ENCODE measurements at regions not wholly inside any gene's neighbourhood (a gene's known extent, or its start where the extent isn't known, plus 50 kb on each side); places are given as distances from the start of the nearest gene placed in this dataset.

GRCh38 chr6:81515562-81516453 lies 236.7 kb downstream of the TENT5A start:
- no peak for TF ChIP-seq CTCF (IDR thresholded peaks at IDR 0.05)
- TF ChIP-seq POLR2A (IDR thresholded peaks at IDR 0.05): no peak
